SK-N-SH (cell line): ENCODE measurements at regions not wholly inside any gene's neighbourhood (a gene's known extent, or its start where the extent isn't known, plus 50 kb on each side); places are given as distances from the start of the nearest gene placed in this dataset.

Experiments
- CTCF ChIA-PET: fragments of 300-600, 350-600 bp; formaldehyde crosslinking; extraction: SDS; loops from one replicate; lab custom pipeline; 2021; lab: Yijun Ruan, JAX
- POLR2A ChIA-PET: fragments of 350-600 bp; sonication (Branson Sonifier 250); formaldehyde crosslinking; extraction: SDS; loops from one replicate; lab custom pipeline; 2020; ENCODE audit warnings: antibody characterized with exemption, inconsistent platforms; lab: Yijun Ruan, JAX
- DNase-seq: peaks from one replicate; pipeline ENCODE4 v3.0.0; 2012
- H2AFZ ChIP-seq: fragments of 200-600 bp; sonication (generic); 2 replicates; pipeline ENCODE4 v1.8.1; 2016; ENCODE audit warnings: antibody characterized with exemption, mild to moderate bottlenecking, low read depth
- H3F3A ChIP-seq: fragments of 200-600 bp; sonication (generic); replicated peaks from 2 replicates; pipeline ENCODE3; 2016; ENCODE audit warnings: antibody characterized with exemption, mild to moderate bottlenecking; ENCODE audit not compliant: insufficient read depth
- H3K27ac ChIP-seq, 2 experiments: fragments of 200-500 bp in 1 of 2; fragments of 200-600 bp in 1 of 2; sonication (Bioruptor generic) in 1 of 2; sonication (generic), shearing (Covaris generic) in 1 of 2; 2 replicates each; pipeline versions ENCODE4 v1.5.1 to v1.6.1; 2014 to 2016; ENCODE audit warnings: low read depth in 2 of 2, inconsistent platforms in 1 of 2, low read length in 1 of 2, mild to moderate bottlenecking in 1 of 2, mixed read lengths in 1 of 2
- H3K27me3 ChIP-seq: fragments of 200-600 bp; sonication (generic), shearing (Covaris generic); 2 replicates; pipeline ENCODE4 v1.6.1; 2016; ENCODE audit warnings: mixed run types; ENCODE audit not compliant: insufficient read depth
- H3K36me3 ChIP-seq, 2 experiments: fragments of 200-500 bp in 1 of 2; fragments of 200-600 bp in 1 of 2; sonication (Bioruptor generic) in 1 of 2; sonication (generic) in 1 of 2; replicated peaks in 1 of 2; 2 replicates each; pipeline versions ENCODE3 to v1.5.1; 2014 to 2016; ENCODE audit warnings: low read length in 1 of 2, mild to moderate bottlenecking in 1 of 2; ENCODE audit not compliant: insufficient read depth in 2 of 2, control insufficient read depth in 1 of 2
- H3K4me1 ChIP-seq, 2 experiments: fragments of 200-500 bp in 1 of 2; fragments of 200-600 bp in 1 of 2; sonication (Bioruptor generic) in 1 of 2; sonication (generic), shearing (Covaris generic) in 1 of 2; 2 replicates each; pipeline versions ENCODE4 v1.5.1 to v1.6.1; 2014 to 2016; ENCODE audit warnings: low read depth in 1 of 2, low read length in 1 of 2, mixed run types in 1 of 2; ENCODE audit not compliant: insufficient read depth in 2 of 2, control insufficient read depth in 1 of 2
- H3K4me2 ChIP-seq: fragments of 200-600 bp; sonication (generic), shearing (Covaris generic); 2 replicates; pipeline ENCODE4 v1.6.1; 2017; ENCODE audit warnings: mixed run types
- H3K4me3 ChIP-seq, 2 experiments: fragments of 200-500 bp in 1 of 2; fragments of 200-600 bp in 1 of 2; sonication (Bioruptor generic) in 1 of 2; sonication (generic), shearing (Covaris generic) in 1 of 2; 2 replicates each; pipeline versions ENCODE4 v1.5.1 to v1.8.1; 2014 to 2016; ENCODE audit warnings: low read depth in 2 of 2, inconsistent platforms in 1 of 2, low read length in 1 of 2, mild to moderate bottlenecking in 1 of 2, mixed read lengths in 1 of 2, moderate library complexity in 1 of 2
- H3K79me2 ChIP-seq: fragments of 200-600 bp; sonication (generic); 2 replicates; pipeline ENCODE4 v1.8.1; 2017; ENCODE audit warnings: mild to moderate bottlenecking; ENCODE audit not compliant: insufficient read depth
- H3K9ac ChIP-seq: fragments of 200-600 bp; sonication (generic); 2 replicates; pipeline ENCODE4 v1.6.1; 2017; ENCODE audit warnings: mixed run types
- H3K9me2 ChIP-seq: fragments of 200-600 bp; sonication (generic); 2 replicates; pipeline ENCODE4 v1.6.1; 2017; ENCODE audit warnings: mixed run types
- H3K9me3 ChIP-seq: fragments of 200-600 bp; sonication (generic); 2 replicates; pipeline ENCODE4 v1.6.1; 2017; ENCODE audit warnings: mixed run types, mild to moderate bottlenecking, moderate library complexity
- H4K20me1 ChIP-seq: fragments of 200-600 bp; sonication (generic); 2 replicates; pipeline ENCODE4 v1.6.1; 2017; ENCODE audit warnings: mild to moderate bottlenecking, mixed run types; ENCODE audit not compliant: insufficient read depth
- CHD2 ChIP-seq: fragments of 150-350 bp; IDR thresholded peaks from 2 replicates; pipeline ENCODE4 v1.6.1; 2018; ENCODE audit warnings: low read length; ENCODE audit not compliant: partially characterized antibody
- ELF1 ChIP-seq: IDR thresholded peaks from 2 replicates; pipeline ENCODE4 v1.4.0; 2012
- EZH2phosphoT487 ChIP-seq: fragments of 200-600 bp; sonication (generic); IDR thresholded peaks from 2 replicates; pipeline ENCODE4 v1.6.1; 2017; ENCODE audit warnings: low read depth, mixed run types, mild to moderate bottlenecking, antibody characterized with exemption, moderate library complexity, borderline replicate concordance
- FOXM1 ChIP-seq: IDR thresholded peaks from 2 replicates; pipeline ENCODE4 v1.4.0; 2012; ENCODE audit warnings: low read depth, mild to moderate bottlenecking
- JUND ChIP-seq: IDR thresholded peaks from 2 replicates; pipeline ENCODE4 v1.4.0; 2012
- MXI1 ChIP-seq: IDR thresholded peaks from 2 replicates; pipeline ENCODE4 v1.6.1; 2012; ENCODE audit warnings: mild to moderate bottlenecking, low read depth, low read length, improper control_type of control experiment
- RFX5 ChIP-seq: IDR thresholded peaks from 2 replicates; pipeline ENCODE4 v1.6.1; 2012; ENCODE audit warnings: mild to moderate bottlenecking, improper control_type of control experiment, low read length
- SMC3 ChIP-seq: IDR thresholded peaks from 2 replicates; pipeline ENCODE4 v1.6.1; 2012; ENCODE audit warnings: low read depth, low read length, improper control_type of control experiment
- TEAD4 ChIP-seq: IDR thresholded peaks from 2 replicates; pipeline ENCODE4 v1.4.0; 2012; ENCODE audit warnings: mild to moderate bottlenecking, borderline replicate concordance; ENCODE audit not compliant: insufficient read depth
- WGBS: methylation state at CpG from one replicate; pipeline ENCODE4 v1.1.6; 2017; ENCODE audit warnings: low lambda C conversion rate; 5-methylcytosine and 5-hydroxymethylcytosine counted together
- TF ChIP-seq, protein P1 (sequence below): IDR thresholded peaks from 2 replicates; pipeline ENCODE4 v1.4.0; 2012; ENCODE audit warnings: low read depth, borderline replicate concordance
- TF ChIP-seq, protein P2 (sequence below): IDR thresholded peaks from 2 replicates; pipeline ENCODE4 v1.4.0; 2012; ENCODE audit warnings: low read depth, borderline replicate concordance
- TF ChIP-seq, protein P3 (sequence below): IDR thresholded peaks from 2 replicates; pipeline ENCODE4 v1.6.1; 2012; ENCODE audit warnings: mild to moderate bottlenecking, low read depth, low read length, moderate library complexity
- TF ChIP-seq, protein P4 (sequence below): fragments of 200-600 bp; sonication (generic); IDR thresholded peaks from 2 replicates; pipeline ENCODE4 v1.6.1; 2017; ENCODE audit warnings: antibody characterized with exemption, mild to moderate bottlenecking, moderate library complexity

DNA sequence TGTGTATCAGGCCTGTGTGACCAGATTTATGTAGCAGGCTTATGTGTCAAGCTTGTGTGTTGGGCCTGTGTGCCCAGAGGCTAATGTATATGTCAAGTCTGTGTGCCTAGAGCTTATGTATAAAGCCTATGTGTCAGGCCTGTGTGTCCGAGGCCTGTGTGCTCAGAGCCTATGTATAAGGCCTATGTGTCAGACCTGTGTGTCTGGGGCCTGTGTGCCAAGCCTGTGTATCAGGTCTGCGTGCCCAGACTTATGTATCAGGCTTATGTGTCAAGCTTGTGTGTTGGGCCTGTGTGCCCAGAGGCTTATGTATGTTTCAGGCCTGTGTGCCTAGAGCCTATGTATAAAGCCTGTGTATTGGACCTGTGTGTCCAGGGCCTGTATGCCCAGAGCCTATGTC, 249.3 kb upstream of the AVPR1A start:
- H3K9ac ChIP-seq, result no peak overlapping the region
- no peaks in the 10 kb centered on the region for H3K36me3 ChIP-seq
- H4K20me1 ChIP-seq, result no peaks in the 10 kb centered on the region
- H3K4me2 ChIP-seq, result no peak overlapping the region
- WGBS, result 15% methylated on average over 2 of the region's 2 CpGs
- TF ChIP-seq, protein P1, sequence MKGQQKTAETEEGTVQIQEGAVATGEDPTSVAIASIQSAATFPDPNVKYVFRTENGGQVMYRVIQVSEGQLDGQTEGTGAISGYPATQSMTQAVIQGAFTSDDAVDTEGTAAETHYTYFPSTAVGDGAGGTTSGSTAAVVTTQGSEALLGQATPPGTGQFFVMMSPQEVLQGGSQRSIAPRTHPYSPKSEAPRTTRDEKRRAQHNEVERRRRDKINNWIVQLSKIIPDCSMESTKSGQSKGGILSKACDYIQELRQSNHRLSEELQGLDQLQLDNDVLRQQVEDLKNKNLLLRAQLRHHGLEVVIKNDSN, result no peak
- TF ChIP-seq CHD2 (no peak), EZH2phosphoT487 (no peak), ELF1 (no peak), TEAD4 (no peak), FOXM1 (no peak), RFX5 (no peak), MXI1 (no peak), SMC3 (no peak), JUND (no peak)
- TF ChIP-seq, protein P2, sequence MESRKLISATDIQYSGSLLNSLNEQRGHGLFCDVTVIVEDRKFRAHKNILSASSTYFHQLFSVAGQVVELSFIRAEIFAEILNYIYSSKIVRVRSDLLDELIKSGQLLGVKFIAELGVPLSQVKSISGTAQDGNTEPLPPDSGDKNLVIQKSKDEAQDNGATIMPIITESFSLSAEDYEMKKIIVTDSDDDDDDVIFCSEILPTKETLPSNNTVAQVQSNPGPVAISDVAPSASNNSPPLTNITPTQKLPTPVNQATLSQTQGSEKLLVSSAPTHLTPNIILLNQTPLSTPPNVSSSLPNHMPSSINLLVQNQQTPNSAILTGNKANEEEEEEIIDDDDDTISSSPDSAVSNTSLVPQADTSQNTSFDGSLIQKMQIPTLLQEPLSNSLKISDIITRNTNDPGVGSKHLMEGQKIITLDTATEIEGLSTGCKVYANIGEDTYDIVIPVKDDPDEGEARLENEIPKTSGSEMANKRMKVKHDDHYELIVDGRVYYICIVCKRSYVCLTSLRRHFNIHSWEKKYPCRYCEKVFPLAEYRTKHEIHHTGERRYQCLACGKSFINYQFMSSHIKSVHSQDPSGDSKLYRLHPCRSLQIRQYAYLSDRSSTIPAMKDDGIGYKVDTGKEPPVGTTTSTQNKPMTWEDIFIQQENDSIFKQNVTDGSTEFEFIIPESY, result no peak
- TF ChIP-seq, protein P3, sequence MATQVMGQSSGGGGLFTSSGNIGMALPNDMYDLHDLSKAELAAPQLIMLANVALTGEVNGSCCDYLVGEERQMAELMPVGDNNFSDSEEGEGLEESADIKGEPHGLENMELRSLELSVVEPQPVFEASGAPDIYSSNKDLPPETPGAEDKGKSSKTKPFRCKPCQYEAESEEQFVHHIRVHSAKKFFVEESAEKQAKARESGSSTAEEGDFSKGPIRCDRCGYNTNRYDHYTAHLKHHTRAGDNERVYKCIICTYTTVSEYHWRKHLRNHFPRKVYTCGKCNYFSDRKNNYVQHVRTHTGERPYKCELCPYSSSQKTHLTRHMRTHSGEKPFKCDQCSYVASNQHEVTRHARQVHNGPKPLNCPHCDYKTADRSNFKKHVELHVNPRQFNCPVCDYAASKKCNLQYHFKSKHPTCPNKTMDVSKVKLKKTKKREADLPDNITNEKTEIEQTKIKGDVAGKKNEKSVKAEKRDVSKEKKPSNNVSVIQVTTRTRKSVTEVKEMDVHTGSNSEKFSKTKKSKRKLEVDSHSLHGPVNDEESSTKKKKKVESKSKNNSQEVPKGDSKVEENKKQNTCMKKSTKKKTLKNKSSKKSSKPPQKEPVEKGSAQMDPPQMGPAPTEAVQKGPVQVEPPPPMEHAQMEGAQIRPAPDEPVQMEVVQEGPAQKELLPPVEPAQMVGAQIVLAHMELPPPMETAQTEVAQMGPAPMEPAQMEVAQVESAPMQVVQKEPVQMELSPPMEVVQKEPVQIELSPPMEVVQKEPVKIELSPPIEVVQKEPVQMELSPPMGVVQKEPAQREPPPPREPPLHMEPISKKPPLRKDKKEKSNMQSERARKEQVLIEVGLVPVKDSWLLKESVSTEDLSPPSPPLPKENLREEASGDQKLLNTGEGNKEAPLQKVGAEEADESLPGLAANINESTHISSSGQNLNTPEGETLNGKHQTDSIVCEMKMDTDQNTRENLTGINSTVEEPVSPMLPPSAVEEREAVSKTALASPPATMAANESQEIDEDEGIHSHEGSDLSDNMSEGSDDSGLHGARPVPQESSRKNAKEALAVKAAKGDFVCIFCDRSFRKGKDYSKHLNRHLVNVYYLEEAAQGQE, result no peak
- TF ChIP-seq, protein P4, sequence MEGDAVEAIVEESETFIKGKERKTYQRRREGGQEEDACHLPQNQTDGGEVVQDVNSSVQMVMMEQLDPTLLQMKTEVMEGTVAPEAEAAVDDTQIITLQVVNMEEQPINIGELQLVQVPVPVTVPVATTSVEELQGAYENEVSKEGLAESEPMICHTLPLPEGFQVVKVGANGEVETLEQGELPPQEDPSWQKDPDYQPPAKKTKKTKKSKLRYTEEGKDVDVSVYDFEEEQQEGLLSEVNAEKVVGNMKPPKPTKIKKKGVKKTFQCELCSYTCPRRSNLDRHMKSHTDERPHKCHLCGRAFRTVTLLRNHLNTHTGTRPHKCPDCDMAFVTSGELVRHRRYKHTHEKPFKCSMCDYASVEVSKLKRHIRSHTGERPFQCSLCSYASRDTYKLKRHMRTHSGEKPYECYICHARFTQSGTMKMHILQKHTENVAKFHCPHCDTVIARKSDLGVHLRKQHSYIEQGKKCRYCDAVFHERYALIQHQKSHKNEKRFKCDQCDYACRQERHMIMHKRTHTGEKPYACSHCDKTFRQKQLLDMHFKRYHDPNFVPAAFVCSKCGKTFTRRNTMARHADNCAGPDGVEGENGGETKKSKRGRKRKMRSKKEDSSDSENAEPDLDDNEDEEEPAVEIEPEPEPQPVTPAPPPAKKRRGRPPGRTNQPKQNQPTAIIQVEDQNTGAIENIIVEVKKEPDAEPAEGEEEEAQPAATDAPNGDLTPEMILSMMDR, result no peak
- H2AFZ ChIP-seq, result no peak overlapping the region
- DNase-seq, result no peak
- H3K27me3 ChIP-seq, result no peaks in the 10 kb centered on the region
- ChIA-PET POLR2A (no interaction called here), CTCF (interaction anchor here (1.9 kb wide), 1 partner anchor 20 kb away, joined by 6 read pairs; no protein-coding TSS in a partner anchor)
- H3K27ac ChIP-seq, result no peak overlapping the region
- no peaks in the 10 kb centered on the region for H3K79me2 ChIP-seq
- H3K9me2 ChIP-seq, result no peaks in the 10 kb centered on the region
- no peak overlapping the region for H3K4me3 ChIP-seq
- H3K9me3 ChIP-seq, result no peaks in the 10 kb centered on the region
- no peaks in the 10 kb centered on the region for H3F3A ChIP-seq
- no peaks in the 10 kb centered on the region for H3K4me1 ChIP-seq
